ENCODE measurements at regions not wholly inside any gene's neighbourhood (a gene's known extent, or its start where the extent isn't known, plus 50 kb on each side); places are given as distances from the start of the nearest gene placed in this dataset.

- ChIA-PET POLR2A (ENCODE audit: low non-redundant PET) (no interaction called here), CTCF (no interaction called here)
- no peak for TF ChIP-seq CTCF (conservative IDR thresholded peaks at IDR 0.05; ENCODE audit: low read depth)
- no peak overlapping the region for H3K27ac ChIP-seq
- no peak for DNase-seq (ENCODE audit: low spot score)
Measured at GRCh38 chr12:89212339-89212771, 139.9 kb downstream of the DUSP6 start.

GRCh38 chr12:89211456-89211855, 140.8 kb downstream of the DUSP6 start:
- no peak overlapping the region for H3K27ac ChIP-seq
- ChIA-PET CTCF (interaction anchor here (0.6 kb wide), 1 partner anchor 1113 kb away, joined by 5 read pairs; no protein-coding TSS in a partner anchor), POLR2A (ENCODE audit: low non-redundant PET) (no interaction called here)
- no peak for DNase-seq (ENCODE audit: low spot score)
- TF ChIP-seq CTCF (conservative IDR thresholded peaks at IDR 0.05; ENCODE audit: low read depth) = no peak

- ChIA-PET CTCF (no interaction called here), POLR2A (ENCODE audit: low non-redundant PET) (no interaction called here)
- DNase-seq (ENCODE audit: low spot score) = no peak
- H3K27ac ChIP-seq = no peak overlapping the region
- TF ChIP-seq CTCF (conservative IDR thresholded peaks at IDR 0.05; ENCODE audit: low read depth) = no peak
Measured at GRCh38 chr12:89210277-89210676, 142.0 kb downstream of the DUSP6 start.

GRCh38 chr12:89208661-89209096, 143.6 kb downstream of the DUSP6 start:
- TF ChIP-seq CTCF (conservative IDR thresholded peaks at IDR 0.05; ENCODE audit: low read depth) = no peak
- no peak overlapping the region for H3K27ac ChIP-seq
- POLR2A ChIA-PET (ENCODE audit: low non-redundant PET) = no interaction called here
- CTCF ChIA-PET = no interaction called here
- DNase-seq (ENCODE audit: low spot score) = no peak

- CTCF ChIA-PET = interaction anchor here (0.6 kb wide), 1 partner anchor 655 kb away, joined by 4 read pairs; no protein-coding TSS in a partner anchor
- no peak for TF ChIP-seq CTCF (conservative IDR thresholded peaks at IDR 0.05; ENCODE audit: low read depth)
- no peak overlapping the region for H3K27ac ChIP-seq
- POLR2A ChIA-PET (ENCODE audit: low non-redundant PET) = no interaction called here
- DNase-seq (ENCODE audit: low spot score) = no peak
Measured at GRCh38 chr12:89206390-89206789, 145.9 kb downstream of the DUSP6 start.

GRCh38 chr12:89205517-89205916, 146.8 kb downstream of the DUSP6 start:
- no peak overlapping the region for H3K27ac ChIP-seq
- CTCF ChIA-PET = no interaction called here
- TF ChIP-seq CTCF (conservative IDR thresholded peaks at IDR 0.05; ENCODE audit: low read depth) = no peak
- no peak for DNase-seq (ENCODE audit: low spot score)
- POLR2A ChIA-PET (ENCODE audit: low non-redundant PET) = no interaction called here

- no peak for TF ChIP-seq CTCF (conservative IDR thresholded peaks at IDR 0.05; ENCODE audit: low read depth)
- no peak overlapping the region for H3K27ac ChIP-seq
- CTCF ChIA-PET = no interaction called here
- no peak for DNase-seq (ENCODE audit: low spot score)
- POLR2A ChIA-PET (ENCODE audit: low non-redundant PET) = no interaction called here
Measured at GRCh38 chr12:89203144-89203543, 149.2 kb downstream of the DUSP6 start.
